Retinal pigment epithelial cell (primary cell): ENCODE measurements at regions not wholly inside any gene's neighbourhood (a gene's known extent, or its start where the extent isn't known, plus 50 kb on each side); places are given as distances from the start of the nearest gene placed in this dataset.
"Not testable (repeated sequence)": the region's sequence is repeated elsewhere in the genome, so short reads cannot be mapped to it uniquely, and the experiment has no call there.

Experiments used
- DNase-seq: peaks from one replicate; pipeline ENCODE4 v3.0.0-alpha.2; 2010; ENCODE audit warnings: low read depth
- H3K4me3 ChIP-seq: 2 replicates; pipeline ENCODE4 v1.5.1; 2011; ENCODE audit warnings: mild to moderate bottlenecking, low read length, control low read depth, moderate library complexity
- CTCF ChIP-seq: conservative IDR thresholded peaks from 2 replicates; pipeline ENCODE4 v1.5.1; 2011; ENCODE audit warnings: low read depth, low read length, control low read depth, inconsistent platforms

- no peak overlapping the region for H3K4me3 ChIP-seq
- no peak for TF ChIP-seq CTCF
- DNase-seq: no peak
Measured at GRCh38 chr12:42002563-42002962, 142.1 kb downstream of the GXYLT1 start.

GRCh38 chr12:41998436-41998835 is 146.2 kb downstream of the GXYLT1 start:
- TF ChIP-seq CTCF: no peak
- no peak overlapping the region for H3K4me3 ChIP-seq

GRCh38 chr12:41993283-41993682 is 151.4 kb downstream of the GXYLT1 start:
- no peak overlapping the region for H3K4me3 ChIP-seq
- no peak for DNase-seq
- no peak for TF ChIP-seq CTCF

More at GRCh38 chr12:41998436-41998835, 146.2 kb downstream of the GXYLT1 start:
- no peak for DNase-seq

- no peak overlapping the region for H3K4me3 ChIP-seq
- TF ChIP-seq CTCF: no peak
- no peak for DNase-seq
Measured at GRCh38 chr12:41992692-41993215, 151.9 kb downstream of the GXYLT1 start.

- H3K4me3 ChIP-seq: no peak overlapping the region
- no peak for DNase-seq
- no peak for TF ChIP-seq CTCF
Measured at GRCh38 chr12:41992022-41992421, 152.7 kb downstream of the GXYLT1 start.

GRCh38 chr12:41988715-41989114 is 156.0 kb downstream of the GXYLT1 start:
- no peak for DNase-seq
- H3K4me3 ChIP-seq: no peak overlapping the region
- TF ChIP-seq CTCF: no peak

- not testable (repeated sequence) for DNase-seq, H3K4me3 ChIP-seq
Measured at GRCh38 chr12:41986513-41986912, 158.2 kb downstream of the GXYLT1 start.

- no peak overlapping the region for H3K4me3 ChIP-seq
- DNase-seq: no peak
- no peak for TF ChIP-seq CTCF
Measured at GRCh38 chr12:41983856-41984255, 160.8 kb downstream of the GXYLT1 start.
